Loucy (cell line): ENCODE measurements at regions not wholly inside any gene's neighbourhood (a gene's known extent, or its start where the extent isn't known, plus 50 kb on each side); places are given as distances from the start of the nearest gene placed in this dataset.

Experiments used
- CTCF ChIP-seq: fragments of 200-600 bp; sonication (generic); conservative IDR thresholded peaks from 2 replicates; pipeline ENCODE4 v1.5.1; 2014; ENCODE audit warnings: mild to moderate bottlenecking, antibody characterized with exemption, low read length
- EZH2phosphoT487 ChIP-seq: fragments of 200-600 bp; IDR thresholded peaks from 2 replicates; pipeline ENCODE4 v1.6.1; 2018; ENCODE audit warnings: antibody characterized with exemption, mild to moderate bottlenecking, moderate library complexity, borderline replicate concordance

GRCh38 chr5:73379435-73379834, 69.1 kb downstream of the FOXD1 start:
- TF ChIP-seq CTCF (no peak), EZH2phosphoT487 (no peak)
